ENCODE measurements at regions not wholly inside any gene's neighbourhood (a gene's known extent, or its start where the extent isn't known, plus 50 kb on each side); places are given as distances from the start of the nearest gene placed in this dataset.

DNA sequence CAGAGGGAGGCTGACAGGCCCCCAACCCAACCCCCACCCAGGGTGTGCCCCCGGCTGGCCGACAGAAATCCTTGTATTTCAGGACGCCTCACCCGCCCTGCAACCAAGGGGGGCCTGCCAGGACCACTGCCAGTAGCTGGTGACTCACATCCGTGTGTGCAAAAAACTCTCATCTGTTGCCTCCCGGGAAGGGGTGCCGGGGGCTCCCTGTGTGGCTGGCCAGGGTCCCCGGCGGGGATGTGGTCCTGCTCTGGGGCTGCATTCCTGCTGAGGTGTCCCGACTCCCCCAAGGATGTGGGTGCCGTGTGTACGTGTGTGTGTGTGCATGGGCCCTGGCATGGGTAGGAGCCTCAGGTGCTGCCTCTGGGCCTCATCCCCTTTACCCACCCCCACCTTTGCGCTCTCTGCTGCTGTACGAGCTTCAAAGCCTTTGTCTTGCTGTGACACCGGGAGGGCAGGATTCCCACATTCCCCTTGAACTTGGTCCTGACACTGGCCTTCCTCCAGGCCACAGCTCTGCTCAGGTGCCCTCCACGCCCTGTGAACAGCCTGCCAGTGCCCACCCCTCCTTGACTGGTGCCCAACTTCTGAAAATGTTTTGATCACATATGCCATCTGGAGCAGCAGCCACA, 226.3 kb upstream of the HDAC4 start:
- H3K4me3 ChIP-seq (ENCODE audit: low read depth, low read length), result no peak overlapping the region
- TF ChIP-seq CTCF (IDR thresholded peaks at IDR 0.05; ENCODE audit: low read depth, low read length), result no peak

DNA sequence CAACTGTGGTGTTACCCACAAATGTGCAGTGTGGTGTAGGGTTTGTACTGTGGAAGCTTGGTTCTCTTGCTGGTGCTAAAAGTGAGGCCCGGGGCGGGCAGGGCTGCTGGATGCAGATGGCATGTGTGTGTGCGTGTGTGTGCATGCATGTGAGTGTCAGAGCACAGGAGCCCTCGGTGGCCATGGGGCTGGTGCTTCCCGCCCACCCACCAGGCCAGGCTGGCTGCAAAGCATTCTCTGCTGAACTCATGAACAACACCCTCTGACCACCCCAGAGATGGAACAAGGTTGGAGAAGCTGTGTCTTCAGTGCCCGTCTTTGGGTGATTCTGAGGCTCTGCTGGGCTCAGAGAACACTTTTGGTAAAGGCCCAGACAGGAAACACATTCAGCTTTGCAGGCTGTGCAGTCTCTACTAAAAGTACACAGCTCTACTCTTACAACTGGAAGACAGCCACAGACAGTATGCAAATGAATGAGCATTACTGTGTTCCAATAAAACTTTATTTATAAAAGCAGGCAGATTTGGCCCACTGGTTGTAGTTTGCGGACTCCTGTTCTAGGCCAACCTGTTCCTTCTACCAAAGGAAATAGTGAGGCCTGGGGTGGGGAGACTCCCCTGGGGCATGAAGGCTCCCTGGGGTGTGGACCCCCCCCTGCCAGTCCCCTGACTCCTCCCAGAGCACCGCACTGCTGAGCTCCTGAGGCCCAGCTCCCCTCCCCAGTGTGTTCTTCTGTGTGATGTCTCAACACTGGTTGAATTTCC, 225.3 kb upstream of the HDAC4 start:
- no peak for TF ChIP-seq CTCF (IDR thresholded peaks at IDR 0.05; ENCODE audit: low read depth, low read length)
- H3K4me3 ChIP-seq (ENCODE audit: low read depth, low read length), result no peak overlapping the region

- no peak for TF ChIP-seq CTCF (IDR thresholded peaks at IDR 0.05; ENCODE audit: low read depth, low read length)
- H3K4me3 ChIP-seq (ENCODE audit: low read depth, low read length), result no peak overlapping the region
Observed at GRCh38 chr2:239625156-239625845, 224.5 kb upstream of the HDAC4 start.

DNA sequence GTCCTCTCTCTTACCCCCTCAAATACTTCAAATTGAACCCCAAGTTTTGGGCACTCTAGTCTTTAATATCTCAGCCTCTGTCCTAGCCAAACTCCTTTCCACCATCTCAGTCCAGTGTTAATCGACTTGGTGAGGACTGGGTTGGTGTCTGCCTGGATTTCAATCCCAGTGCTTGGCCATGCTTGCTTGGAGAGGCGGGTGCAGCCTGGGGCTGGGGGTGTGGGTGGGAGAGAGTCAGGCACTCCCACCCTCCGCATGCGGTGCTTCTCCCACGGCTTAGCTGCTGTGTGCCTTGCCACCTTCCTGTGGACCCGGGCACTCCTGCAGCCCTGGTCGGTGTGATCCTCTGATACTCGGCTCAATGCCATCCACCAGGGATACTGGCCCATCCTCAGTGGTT, 220.8 kb upstream of the HDAC4 start:
- no peak for TF ChIP-seq CTCF (IDR thresholded peaks at IDR 0.05; ENCODE audit: low read depth, low read length)
- H3K4me3 ChIP-seq (ENCODE audit: low read depth, low read length), result no peak overlapping the region

- TF ChIP-seq CTCF (IDR thresholded peaks at IDR 0.05; ENCODE audit: low read depth, low read length), result no peak
- H3K4me3 ChIP-seq (ENCODE audit: low read depth, low read length), result no peak overlapping the region
Observed at GRCh38 chr2:239619369-239619768, 218.5 kb upstream of the HDAC4 start.

- no peak for TF ChIP-seq CTCF (IDR thresholded peaks at IDR 0.05; ENCODE audit: low read depth, low read length)
- no peak overlapping the region for H3K4me3 ChIP-seq (ENCODE audit: low read depth, low read length)
Observed at GRCh38 chr2:239616729-239617128, 215.9 kb upstream of the HDAC4 start.

GRCh38 chr2:239612133-239612532, 211.3 kb upstream of the HDAC4 start:
- H3K4me3 ChIP-seq (ENCODE audit: low read depth, low read length), result no peak overlapping the region
- no peak for TF ChIP-seq CTCF (IDR thresholded peaks at IDR 0.05; ENCODE audit: low read depth, low read length)

Measured in WI38 (cell line).